ENCODE measurements at regions not wholly inside any gene's neighbourhood (a gene's known extent, or its start where the extent isn't known, plus 50 kb on each side); places are given as distances from the start of the nearest gene placed in this dataset.
A peak's percentile ranks its signal among the peaks of the same experiment; 100 is the strongest.

- no peak overlapping the region for H3K4me3 ChIP-seq (ENCODE audit: low read length)
- H4K20me1 ChIP-seq (ENCODE audit: insufficient read depth): no peaks in the 10 kb centered on the region
- no peak overlapping the region for H2AFZ ChIP-seq (ENCODE audit: low read depth, low read length)
- no peak overlapping the region for H3K4me2 ChIP-seq (ENCODE audit: low read length)
- no peak overlapping the region for H3K9ac ChIP-seq (ENCODE audit: low read length)
- no peaks in the 10 kb centered on the region for H3K9me3 ChIP-seq (ENCODE audit: low read length)
- no peaks in the 10 kb centered on the region for H3K36me3 ChIP-seq (ENCODE audit: insufficient read depth, low read length)
- H3K27ac ChIP-seq (ENCODE audit: low read length): no peak overlapping the region
- no peaks in the 10 kb centered on the region for H3K79me2 ChIP-seq (replicated peaks; ENCODE audit: insufficient read depth, low read length)
- no peaks in the 10 kb centered on the region for H3K9me2 ChIP-seq (ENCODE audit: insufficient read depth, low read length)
- TF ChIP-seq SMC3 (conservative IDR thresholded peaks at IDR 0.05; ENCODE audit: poor library complexity) (no peak), RAD21 (conservative IDR thresholded peaks at IDR 0.05) (no peak), EP300 (conservative IDR thresholded peaks at IDR 0.05; ENCODE audit: poor library complexity, severe bottlenecking) (peak; percentile 94), POLR2AphosphoS5 (IDR thresholded peaks at IDR 0.05) (peak; percentile 85)
- no peaks in the 10 kb centered on the region for H3F3A ChIP-seq (ENCODE audit: insufficient read depth, low read length, poor library complexity, severe bottlenecking)
- H3K27me3 ChIP-seq (ENCODE audit: insufficient read depth, low read depth, low read length): no peaks in the 10 kb centered on the region
These were observed 117.1 kb downstream of the ZNF281 start for GRCh38 chr1:200292699-200293098.

- no peaks in the 10 kb centered on the region for H3K9me3 ChIP-seq (ENCODE audit: low read length)
- no peak overlapping the region for H3K4me2 ChIP-seq (ENCODE audit: low read length)
- no peaks in the 10 kb centered on the region for H3K9me2 ChIP-seq (ENCODE audit: insufficient read depth, low read length)
- H3K27me3 ChIP-seq (ENCODE audit: insufficient read depth, low read depth, low read length): no peaks in the 10 kb centered on the region
- no peak overlapping the region for H3K27ac ChIP-seq (ENCODE audit: low read length)
- no peak for TF ChIP-seq MXI1 (conservative IDR thresholded peaks at IDR 0.05; ENCODE audit: poor library complexity, severe bottlenecking)
- TF ChIP-seq EP300 (conservative IDR thresholded peaks at IDR 0.05; ENCODE audit: poor library complexity, severe bottlenecking): no peak
- TF ChIP-seq EZH2 (IDR thresholded peaks at IDR 0.05; ENCODE audit: borderline replicate concordance, insufficient read depth, low read length, poor library complexity, severe bottlenecking): no peak
- no peak for TF ChIP-seq TAF1 (IDR thresholded peaks at IDR 0.05; ENCODE audit: low read depth)
- no peak for TF ChIP-seq RAD21 (conservative IDR thresholded peaks at IDR 0.05)
- TF ChIP-seq POLR2AphosphoS5 (IDR thresholded peaks at IDR 0.05): no peak
- TF ChIP-seq REST (IDR thresholded peaks at IDR 0.05; ENCODE audit: borderline replicate concordance): no peak
- TF ChIP-seq SMC3 (conservative IDR thresholded peaks at IDR 0.05; ENCODE audit: poor library complexity): no peak
- no peak for TF ChIP-seq CTCF (IDR thresholded peaks at IDR 0.05; ENCODE audit: poor library complexity, severe bottlenecking)
- no peaks in the 10 kb centered on the region for H3F3A ChIP-seq (ENCODE audit: insufficient read depth, low read length, poor library complexity, severe bottlenecking)
- no peaks in the 10 kb centered on the region for H3K36me3 ChIP-seq (ENCODE audit: insufficient read depth, low read length)
- H4K20me1 ChIP-seq (ENCODE audit: insufficient read depth): no peaks in the 10 kb centered on the region
- no peak overlapping the region for H3K9ac ChIP-seq (ENCODE audit: low read length)
- H3K4me3 ChIP-seq (ENCODE audit: low read length): no peak overlapping the region
- no peak overlapping the region for H2AFZ ChIP-seq (ENCODE audit: low read depth, low read length)
- no peaks in the 10 kb centered on the region for H3K79me2 ChIP-seq (replicated peaks; ENCODE audit: insufficient read depth, low read length)
These were observed 118.7 kb downstream of the ZNF281 start for GRCh38 chr1:200291106-200291505.

Measured in neural cell (in vitro differentiated cells).